ENCODE measurements at regions not wholly inside any gene's neighbourhood (a gene's known extent, or its start where the extent isn't known, plus 50 kb on each side); places are given as distances from the start of the nearest gene placed in this dataset.

DNA sequence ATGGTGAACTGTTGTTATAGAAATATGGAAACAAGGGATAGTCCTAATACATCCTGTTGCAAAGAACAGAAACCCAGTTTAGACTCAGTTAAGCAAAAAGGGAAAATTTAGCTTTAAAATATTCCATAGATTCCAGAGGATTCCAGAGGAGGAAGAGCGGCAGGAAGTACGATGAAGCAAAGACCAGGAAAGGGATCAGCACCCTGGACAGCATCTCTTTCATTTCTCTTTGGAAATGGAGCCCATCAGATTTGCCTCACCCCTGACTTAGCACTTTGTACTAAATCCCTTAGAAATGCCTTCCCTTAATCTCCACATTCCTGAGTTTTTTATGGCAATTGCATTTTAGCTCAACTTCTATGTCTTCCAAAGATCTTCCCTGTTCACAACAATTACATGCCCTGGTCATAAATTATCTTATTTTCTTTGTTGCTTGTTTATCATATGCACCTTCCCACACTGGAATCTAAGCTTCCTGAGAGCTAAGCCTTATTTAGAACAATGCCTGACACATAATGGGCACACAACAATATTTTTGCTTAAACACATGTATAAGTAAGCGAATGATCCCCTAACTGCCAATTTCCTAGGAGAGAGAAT is 150.0 kb upstream of the RBFOX1 start:
- no peak for DNase-seq

DNA sequence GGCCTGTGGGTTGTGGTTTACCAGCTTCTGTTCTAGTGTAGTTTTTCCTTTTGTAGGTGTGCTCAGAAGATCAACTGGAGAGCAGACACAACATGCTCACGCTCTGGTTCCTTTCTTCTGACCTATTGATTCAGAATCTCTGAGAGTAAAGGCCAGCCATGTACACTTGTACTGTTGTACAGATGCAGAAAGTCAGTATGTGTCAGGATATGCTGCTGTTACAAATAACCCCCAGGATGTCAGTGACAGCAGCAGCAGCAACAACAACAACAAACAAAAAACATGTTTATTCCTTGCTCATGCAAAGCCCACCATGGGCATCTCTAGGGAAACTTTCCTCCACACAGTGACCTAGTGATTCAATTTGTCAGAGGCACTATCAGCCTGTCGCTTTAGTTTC is 154.8 kb upstream of the RBFOX1 start:
- DNase-seq = no peak

DNA sequence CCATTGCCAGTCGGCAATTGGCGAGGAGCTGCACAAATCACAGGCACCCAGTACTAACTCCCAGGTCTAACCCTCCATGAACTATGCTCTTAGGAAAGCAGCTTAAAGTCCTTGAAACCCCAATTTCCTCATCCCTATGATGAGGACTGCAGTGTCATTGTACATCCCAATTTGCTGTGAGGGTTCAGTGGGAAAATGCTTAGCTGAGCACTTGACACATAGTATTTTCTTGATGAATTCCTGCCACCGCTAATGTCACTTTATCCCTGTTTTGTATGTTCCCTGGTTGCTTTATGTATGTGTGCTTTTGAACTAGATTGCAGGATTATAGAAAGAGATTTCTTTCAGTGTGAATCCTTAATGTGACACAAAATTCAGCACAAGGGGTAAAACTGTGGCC is 161.5 kb upstream of the RBFOX1 start:
- no peak for DNase-seq

DNA sequence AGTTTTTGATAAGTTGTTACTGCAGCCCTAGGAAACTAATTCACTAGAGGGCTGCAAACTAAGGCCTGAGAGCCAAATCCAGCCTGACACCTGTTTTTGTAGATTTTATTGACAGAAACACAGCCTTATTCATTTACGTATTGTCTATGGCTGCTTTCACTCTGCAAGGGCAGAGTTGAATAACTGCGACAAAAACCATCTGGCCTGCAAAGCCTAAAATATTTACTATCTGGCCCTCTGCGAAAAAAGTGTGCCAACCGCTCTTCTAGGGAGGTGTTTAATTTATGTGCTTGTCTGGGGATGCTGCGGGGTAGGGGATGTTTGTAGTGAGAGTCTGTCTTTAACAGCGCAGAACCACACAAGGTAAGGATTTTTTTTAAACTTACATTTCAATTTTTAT is 165.0 kb upstream of the RBFOX1 start:
- no peak for DNase-seq

DNA sequence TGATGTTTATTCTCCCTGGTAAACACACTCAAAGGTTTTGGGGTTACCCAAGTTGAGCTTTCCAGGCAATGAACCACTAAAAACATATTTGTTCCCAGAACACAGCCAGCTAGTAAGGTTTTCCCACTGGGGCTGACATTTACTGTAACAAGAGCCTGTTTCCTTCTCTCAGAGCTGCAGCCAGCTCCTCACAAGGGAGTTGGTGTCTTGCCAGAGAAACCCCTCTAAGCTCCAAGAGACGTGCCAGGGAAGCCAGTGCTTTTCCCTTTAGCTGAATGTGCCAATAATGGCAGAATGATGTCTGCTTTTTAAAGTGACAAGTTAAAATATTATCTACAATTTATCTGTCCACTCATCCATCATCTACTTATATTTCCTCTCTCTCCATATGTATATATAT is 170.8 kb upstream of the RBFOX1 start:
- no peak for DNase-seq

DNA sequence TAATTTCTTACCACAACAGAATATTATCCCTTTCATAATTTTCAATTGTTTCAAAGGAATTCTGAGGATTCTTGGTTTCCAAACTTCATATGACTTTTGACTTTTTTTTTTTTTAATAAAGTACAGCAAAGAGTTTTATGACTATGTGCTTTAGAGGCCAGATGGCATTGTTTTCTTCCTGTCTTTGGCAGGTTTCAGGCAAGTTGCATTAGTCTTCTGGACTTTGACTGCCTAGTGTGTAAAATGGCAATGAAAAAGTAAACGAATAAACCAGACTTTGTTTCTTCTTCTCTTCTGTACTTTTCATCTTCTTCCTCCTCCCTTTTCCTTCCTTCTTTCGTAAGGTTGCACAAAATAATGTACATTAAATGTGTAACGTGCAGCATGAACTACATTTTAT is 172.6 kb upstream of the RBFOX1 start:
- DNase-seq = no peak

DNA sequence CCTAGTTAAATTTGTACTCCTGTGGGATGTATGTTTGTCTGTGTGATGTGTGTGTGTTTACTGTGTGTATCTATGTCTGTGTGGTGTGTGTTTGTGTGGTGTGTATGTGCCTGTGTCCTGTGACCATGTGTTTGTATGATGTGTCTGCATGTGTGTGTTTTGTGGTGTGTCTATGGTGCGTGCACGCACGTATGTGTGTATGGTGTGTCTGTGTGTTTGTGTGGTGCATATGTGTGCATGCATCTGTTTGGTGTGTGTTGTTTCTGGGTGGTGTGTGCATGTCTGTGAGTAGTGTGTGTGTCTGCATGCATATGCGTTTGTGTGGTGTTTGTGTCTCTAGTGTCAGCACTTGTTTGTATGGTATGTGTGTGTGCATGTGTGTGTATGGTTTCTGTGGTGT is 174.2 kb upstream of the RBFOX1 start:
- DNase-seq = no peak

DNA sequence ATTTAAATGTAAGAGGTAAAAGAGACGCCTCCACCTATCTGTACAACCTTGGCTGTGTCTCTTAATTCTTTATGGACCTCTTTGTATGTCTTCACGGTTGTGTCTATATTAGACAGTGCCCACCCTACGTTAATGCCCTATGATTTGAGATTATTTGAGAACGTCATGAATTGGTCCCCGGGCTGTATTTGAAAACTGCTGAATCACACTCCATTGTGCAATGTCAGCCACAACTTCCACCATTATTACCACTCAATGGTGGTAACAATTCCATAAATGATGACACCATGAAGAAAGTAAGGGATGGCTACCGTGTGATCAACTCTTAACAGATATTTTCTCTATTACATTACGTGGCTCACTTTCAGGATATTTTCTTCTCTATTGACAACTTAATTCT is 182.4 kb upstream of the RBFOX1 start:
- DNase-seq = no peak

DNA sequence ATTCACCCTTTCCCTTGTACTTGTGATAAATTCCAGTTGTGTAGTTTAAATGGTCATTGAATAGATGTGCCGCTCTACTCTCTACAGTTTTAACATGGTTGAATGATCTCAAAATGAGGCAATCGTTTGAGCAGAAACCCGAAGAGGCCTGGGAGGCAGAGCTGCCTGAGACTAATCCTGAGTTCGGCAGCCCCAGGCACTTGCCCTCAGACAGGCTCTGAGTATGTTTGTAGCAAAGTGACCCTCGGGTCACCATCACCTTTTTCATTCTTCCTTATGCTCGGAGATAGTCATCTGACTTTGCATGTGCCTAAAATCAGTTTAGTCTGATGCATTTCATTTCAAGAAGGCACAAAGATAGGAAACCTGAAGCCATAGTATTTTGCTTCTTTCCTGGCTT is 184.0 kb upstream of the RBFOX1 start:
- DNase-seq = no peak

DNA sequence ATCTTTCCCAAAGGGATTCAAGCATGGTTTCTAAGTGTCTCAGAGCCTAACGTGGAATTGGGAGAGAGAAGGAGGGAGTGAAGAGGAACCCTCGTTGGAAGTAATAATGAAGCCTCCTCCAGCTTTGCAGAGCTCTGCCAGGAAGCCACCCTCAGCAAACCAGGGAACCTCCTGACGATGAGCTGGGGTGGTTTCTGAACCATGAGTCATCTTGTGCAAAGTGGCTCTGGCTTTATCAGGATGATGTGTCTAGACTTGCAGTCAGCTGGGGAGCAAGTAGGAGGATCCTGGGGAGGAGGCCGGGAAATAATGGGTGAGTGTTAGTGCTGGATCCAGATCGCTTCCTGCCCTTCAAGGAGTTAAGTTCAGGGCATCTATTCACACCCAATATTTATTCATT is 191.7 kb upstream of the RBFOX1 start:
- DNase-seq = no peak

DNA sequence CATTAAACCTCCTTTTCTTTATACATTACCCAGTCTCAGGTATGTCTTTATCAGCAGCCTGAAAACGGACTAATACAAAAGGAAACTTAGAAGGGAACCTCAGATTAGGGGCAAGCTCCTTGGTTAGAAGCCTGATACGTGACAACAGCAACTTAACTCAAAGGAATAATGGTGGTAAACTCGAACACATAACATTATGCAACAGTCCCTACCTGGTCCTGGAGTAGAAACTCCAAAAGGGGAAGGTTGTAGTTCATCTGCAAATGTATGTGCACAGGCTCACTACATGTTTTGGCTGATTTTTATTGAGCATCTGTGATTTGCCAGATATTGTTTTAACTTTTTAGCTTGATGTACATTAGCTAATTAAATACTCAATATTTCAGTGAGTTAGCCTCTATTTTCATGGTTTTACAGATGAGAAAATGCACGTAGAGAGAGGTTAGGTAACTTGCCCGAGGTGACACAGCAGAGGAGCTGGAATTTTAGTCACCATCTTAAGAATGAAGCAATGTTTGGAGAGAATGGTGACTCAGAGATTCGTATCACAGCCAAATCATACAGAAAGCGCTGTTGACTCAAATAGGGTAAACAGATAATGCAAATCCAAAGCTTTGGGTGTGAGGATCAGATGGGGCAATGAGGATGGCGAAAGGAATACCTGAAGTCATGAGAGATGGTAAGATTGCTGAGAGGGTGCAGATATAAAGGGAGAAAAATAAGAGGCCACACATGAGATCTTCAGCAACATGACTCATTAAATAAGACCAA is 194.9 kb upstream of the RBFOX1 start:
- no peak for DNase-seq

DNA sequence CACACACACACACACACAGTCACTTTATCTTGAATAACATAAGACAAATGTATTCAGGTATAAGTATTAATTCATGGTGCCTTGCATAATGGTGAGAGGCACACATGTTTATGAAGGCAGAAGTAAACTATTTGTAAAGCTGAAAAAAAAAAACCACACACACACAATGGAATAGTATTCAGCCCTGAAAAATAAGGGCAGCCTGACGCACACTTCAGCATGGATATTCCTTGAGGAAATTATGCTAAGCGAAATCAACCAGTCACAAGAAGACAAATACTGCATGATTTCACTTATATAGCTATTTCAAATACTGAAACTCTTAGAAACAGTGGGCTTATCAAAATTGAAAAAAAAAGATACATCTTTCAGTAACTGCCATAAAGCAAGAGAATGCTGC is 200.2 kb upstream of the RBFOX1 start:
- DNase-seq = no peak

DNA sequence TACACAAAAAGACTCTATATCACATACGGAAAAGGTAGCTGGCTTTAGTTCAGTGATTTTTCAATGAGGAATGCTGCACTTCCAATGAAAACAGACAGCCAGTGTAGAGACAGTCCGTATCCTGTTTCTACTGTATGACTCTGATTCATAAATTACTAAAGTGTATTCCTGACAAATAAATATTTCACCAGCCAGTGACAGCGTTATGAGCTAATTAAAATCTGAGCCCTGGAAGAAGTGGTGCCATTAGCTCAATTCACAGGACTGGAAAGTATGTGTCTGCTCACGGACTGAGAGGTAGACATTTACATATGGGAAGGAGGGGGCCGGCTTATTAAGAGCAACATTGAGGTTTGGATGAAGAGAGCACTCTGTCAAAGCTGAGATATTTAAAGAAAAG is 207.9 kb upstream of the RBFOX1 start:
- no peak for DNase-seq

DNA sequence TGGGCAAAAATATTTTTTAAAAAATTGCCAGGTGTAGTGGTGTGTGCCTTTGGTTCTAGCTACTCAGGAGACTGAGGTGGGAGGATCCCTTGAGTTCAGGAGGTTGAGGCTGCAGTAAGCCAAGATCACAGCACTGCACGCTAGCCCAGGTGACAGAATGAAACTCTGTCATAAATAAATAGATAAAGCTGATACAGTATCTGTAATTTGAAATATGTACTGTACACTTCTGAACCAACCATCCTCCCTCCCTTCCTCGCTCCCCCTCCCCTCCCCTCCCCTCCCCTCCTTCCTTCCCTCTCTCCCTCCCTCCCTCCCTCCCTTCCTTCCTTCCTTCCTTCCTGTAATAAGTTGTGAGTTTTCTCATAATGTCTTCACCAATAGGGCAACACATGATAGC is 208.4 kb upstream of the RBFOX1 start:
- no peak for DNase-seq

DNA sequence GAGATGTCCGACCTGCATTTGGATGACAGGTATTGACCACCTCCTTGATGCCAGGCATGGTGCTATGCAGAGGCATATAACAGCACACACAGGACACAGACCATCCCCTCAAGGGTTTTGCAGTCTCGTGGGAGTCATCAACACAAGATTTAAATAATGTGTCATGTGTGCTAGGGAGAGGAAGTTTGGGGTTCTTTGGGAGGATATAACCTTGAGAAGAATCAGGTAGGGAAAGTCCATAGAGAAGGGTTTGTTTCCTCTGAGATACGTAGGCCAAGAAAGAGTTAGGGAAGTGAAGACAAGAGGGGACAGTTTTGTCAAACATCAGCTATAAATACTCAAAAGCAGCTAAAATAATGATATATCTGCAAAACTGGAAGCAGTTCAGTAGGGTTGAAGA is 215.9 kb upstream of the RBFOX1 start:
- no peak for DNase-seq

DNA sequence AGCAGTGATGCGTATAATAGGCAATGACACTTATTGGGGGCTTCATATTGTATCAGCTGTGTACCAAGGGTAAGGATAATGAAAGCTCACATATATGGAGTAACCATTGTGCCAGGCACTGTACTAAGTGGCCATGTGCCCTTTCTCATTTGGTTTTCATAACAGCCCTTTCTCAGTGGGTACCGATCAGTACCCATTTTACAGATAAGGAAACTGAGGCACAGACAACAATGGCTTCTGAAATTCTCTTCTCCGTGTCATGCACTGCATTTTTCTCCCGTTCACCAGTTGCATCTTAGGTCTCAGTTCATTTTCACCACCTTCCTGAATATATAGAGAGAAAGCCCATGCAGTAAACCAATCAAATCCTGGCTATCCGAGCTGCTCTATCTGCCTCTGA is 216.7 kb upstream of the RBFOX1 start:
- DNase-seq = no peak

DNA sequence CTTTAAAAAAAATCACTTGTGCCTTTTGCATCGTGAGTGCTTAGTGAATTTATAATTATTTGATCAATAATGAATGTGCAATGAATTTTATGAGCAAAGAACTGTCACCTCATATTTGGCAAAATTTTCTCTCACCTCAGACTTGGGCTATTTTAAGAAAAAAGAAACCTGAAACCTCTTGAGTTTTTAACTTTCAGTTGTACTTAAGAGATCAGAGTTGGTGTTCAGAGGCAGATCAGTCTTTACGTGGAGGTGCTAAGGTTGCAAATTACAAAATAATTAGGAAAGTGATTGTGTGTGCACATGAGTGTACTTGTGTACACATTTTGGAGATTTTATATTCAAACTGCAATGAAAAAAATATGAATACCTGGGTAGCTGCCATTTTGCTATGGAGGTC is 218.7 kb upstream of the RBFOX1 start:
- DNase-seq = no peak

DNA sequence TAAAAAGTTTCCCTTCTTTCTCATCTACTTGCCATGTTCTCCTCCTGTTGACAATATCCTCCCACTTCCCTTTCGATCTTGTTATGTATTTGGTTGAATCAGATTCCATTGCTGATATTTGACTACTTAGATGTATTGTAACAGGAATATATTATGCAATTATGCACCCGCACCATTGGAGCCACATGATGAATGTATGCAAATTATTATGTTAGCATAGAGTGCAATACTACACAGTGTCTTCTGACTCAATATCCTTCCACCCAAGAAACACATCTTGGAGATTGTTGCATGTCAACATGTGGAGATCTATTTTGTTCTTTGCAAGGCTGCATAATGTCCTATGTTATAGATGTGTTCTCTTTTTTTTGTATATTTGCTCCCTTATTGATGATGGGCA is 219.2 kb upstream of the RBFOX1 start:
- no peak for DNase-seq

DNA sequence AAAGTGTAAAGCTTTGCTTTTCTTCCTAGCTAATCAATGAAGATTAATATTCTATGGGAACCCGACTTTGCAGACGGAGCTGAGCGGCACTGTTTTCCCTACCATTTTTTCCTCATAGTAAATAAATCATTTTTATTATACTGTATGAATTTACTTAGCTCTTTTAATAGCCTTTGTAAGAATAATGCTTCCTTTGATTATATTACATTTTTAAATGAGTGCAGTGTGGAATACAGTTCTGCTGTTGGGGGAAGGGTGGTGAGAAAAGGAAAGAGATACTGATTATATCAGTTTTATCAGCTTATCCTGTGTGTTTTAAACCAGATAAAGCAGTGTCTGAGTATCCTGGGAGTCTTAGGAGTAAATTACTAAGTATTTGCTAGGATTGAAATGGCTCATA is 221.4 kb upstream of the RBFOX1 start:
- no peak for DNase-seq

DNA sequence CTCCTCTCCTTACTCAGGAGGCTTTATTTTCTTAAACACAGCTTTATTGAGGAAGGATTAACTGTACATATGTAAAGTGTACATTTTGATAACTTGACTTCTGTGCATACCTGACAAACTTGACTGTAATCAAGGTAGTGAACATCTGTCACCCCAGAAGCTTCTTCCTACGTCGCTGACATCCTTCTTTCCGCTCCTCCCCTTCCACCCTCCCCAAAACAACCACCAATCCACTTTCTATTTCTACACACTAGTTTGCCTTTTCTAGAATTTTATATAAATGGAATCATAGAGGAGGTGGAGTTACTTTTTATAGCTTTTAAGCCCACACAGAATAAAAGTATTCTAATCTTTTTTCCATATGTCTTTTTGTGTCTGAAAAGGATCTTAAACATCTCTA is 225.2 kb upstream of the RBFOX1 start:
- DNase-seq = no peak

DNA sequence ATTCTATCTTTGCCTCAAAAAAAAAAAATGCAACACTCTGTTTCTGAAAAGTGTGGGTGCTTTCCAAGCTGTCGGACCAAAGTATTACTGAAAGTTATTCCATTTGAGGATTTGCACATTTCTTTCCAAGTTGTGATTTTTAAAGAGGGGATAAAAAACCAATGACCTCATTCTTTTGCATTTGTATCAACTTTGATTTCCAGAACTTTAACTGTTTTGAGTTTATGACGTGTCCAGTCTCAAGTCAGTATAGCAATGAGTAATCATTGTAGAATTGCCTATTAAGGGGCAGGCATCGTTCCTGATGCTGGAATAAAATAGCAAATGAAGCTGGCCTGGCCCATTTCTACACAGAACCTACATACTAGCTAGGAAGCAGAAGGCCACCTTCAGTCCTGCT is 229.6 kb upstream of the RBFOX1 start:
- no peak for DNase-seq

DNA sequence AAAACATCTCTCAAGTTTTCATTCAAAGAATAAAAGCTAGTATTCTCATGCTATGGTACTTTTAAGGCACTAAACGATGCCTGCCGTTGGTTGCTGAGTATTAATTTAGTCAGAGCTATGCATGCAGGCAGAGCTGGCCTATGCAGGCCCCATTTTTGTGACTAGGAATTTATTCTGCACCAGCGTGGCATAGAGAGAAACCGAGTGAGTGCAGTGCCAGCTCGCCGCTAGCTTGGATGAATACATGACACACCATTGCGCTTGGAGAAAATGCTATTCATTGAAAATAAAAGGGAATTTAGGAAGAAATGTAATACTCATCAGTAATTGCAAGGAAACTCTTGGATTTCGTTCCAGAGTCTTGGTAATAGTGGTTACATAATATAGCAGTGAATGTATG is 231.6 kb upstream of the RBFOX1 start:
- DNase-seq = no peak

DNA sequence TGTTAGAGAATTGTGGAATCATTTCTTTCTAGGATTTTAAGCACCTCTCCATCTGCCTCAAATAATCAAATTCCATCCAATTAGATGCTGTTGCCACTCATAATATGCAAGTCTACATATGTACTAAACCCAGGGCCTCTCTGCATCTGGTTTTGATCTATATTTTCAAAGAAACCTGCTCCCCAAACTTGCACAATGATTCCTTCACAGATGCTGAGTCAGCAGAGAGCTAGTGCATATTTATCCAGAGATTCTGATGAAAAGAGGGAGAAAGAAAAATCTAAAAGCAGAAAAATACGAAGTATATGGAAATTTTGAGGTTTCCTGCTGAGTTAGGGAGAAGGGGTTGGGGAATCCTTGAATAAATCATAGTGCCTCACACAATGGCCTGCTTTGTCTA is 235.1 kb upstream of the RBFOX1 start:
- DNase-seq = no peak

DNA sequence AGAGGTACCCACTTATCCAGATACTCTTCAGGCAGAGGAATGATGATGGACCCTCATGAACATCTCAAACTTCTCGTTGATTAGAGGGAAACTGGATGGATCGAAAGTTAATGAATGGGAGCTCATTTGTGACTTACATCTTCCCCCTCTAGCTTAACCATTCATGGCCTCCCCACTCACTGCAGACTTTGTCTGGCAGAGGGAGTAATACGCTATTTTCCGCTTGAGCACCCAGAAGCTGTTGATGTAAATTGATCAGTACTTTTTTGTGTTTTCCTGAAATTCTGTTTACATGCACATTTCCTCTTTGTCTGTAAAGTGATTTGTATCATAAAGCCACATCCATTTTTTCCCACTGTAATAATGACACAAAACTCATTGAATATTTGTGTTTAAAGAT is 239.1 kb upstream of the RBFOX1 start:
- no peak for DNase-seq

DNA sequence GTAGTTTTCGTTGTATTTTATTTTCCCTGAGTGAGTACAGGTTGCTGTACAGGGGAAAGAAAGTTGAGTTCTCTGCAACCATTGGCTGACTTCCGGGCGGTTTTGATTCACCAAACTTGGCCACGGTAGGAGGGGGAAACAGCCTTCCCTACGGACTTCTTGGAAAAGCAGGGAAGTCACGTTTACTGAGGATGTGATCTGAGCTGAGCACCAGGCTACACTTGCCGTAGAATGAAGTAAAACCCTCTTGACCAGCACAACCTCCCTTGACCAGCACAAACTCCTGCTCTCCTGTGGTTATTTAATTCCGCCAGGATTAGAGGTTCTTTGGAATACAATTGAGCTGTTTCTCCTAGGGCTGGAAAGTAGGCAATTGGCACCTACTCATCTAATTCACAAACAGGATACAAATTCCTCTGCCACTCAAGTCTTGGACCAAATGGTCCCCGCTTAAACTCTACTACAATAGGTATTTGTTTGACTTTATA is 242.0 kb upstream of the RBFOX1 start:
- no peak for DNase-seq

All from NCI-H2227 treated with DMSO at 0.1 percent for 48 hours (cell line).